ENCODE measurements at regions not wholly inside any gene's neighbourhood (a gene's known extent, or its start where the extent isn't known, plus 50 kb on each side); places are given as distances from the start of the nearest gene placed in this dataset.

DNA sequence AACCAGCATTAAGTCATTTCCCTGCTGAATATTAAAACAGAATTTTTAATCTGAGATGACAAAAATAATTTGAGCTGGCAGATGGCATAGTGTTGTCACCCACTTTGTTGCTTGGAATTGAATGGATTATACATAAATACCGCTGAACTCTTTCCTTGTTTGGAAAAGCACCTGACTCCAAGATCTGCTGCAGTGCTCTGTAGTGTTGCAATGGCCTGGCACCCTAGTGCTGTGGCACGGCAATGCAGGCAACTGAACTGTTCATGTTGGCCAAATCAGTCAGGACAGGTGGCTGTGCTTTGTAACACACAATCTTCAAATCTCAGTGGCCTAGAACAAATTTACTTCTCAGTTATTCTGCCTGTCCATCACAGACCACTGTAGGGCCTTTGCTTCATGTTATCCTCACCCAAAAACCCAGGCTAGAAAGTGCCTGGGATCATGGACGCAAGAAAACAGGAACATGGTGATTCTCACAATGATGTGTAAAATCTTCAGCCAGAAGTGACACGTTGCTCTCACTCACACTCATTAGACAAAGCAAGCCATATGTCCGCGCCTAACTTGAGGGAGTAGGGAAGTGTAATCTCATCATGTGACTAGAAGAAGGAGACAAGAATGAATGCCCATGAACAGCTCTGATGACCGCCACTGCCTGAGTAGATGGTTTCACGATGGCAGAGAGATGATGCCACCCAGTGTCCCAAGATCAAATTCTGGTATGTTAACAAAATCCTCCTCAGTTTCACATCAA lies 191.9 kb upstream of the PUM3 start:
- H3K4me3 ChIP-seq: no peak overlapping the region
- H3K36me3 ChIP-seq: no peaks in the 10 kb centered on the region
- no peak overlapping the region for H3K27ac ChIP-seq
- intact Hi-C loops (cut with DNase I): no loop called here
- H3K4me1 ChIP-seq: no peaks in the 10 kb centered on the region
- H3K27me3 ChIP-seq: no peaks in the 10 kb centered on the region
- DNase-seq: no peak
- H3K9me3 ChIP-seq: no peaks in the 10 kb centered on the region
- no peak overlapping the region for H3K9ac ChIP-seq (ENCODE audit: low read depth in 2 of 2, low read length in 2 of 2)
- TF ChIP-seq, protein P1, sequence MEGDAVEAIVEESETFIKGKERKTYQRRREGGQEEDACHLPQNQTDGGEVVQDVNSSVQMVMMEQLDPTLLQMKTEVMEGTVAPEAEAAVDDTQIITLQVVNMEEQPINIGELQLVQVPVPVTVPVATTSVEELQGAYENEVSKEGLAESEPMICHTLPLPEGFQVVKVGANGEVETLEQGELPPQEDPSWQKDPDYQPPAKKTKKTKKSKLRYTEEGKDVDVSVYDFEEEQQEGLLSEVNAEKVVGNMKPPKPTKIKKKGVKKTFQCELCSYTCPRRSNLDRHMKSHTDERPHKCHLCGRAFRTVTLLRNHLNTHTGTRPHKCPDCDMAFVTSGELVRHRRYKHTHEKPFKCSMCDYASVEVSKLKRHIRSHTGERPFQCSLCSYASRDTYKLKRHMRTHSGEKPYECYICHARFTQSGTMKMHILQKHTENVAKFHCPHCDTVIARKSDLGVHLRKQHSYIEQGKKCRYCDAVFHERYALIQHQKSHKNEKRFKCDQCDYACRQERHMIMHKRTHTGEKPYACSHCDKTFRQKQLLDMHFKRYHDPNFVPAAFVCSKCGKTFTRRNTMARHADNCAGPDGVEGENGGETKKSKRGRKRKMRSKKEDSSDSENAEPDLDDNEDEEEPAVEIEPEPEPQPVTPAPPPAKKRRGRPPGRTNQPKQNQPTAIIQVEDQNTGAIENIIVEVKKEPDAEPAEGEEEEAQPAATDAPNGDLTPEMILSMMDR (IDR thresholded peaks at IDR 0.05): no peak

- intact Hi-C loops (cut with DNase I): no loop called here
- no peaks in the 10 kb centered on the region for H3K9me3 ChIP-seq
- no peaks in the 10 kb centered on the region for H3K36me3 ChIP-seq
- TF ChIP-seq, protein P1 (IDR thresholded peaks at IDR 0.05): no peak
- no peak overlapping the region for H3K27ac ChIP-seq
- no peaks in the 10 kb centered on the region for H3K4me1 ChIP-seq
- H3K9ac ChIP-seq (ENCODE audit: low read depth in 2 of 2, low read length in 2 of 2): no peak overlapping the region
- H3K4me3 ChIP-seq: no peak overlapping the region
- no peaks in the 10 kb centered on the region for H3K27me3 ChIP-seq
- DNase-seq: no peak
These were observed 189.0 kb upstream of the PUM3 start for GRCh38 chr9:3032898-3033297.

DNA sequence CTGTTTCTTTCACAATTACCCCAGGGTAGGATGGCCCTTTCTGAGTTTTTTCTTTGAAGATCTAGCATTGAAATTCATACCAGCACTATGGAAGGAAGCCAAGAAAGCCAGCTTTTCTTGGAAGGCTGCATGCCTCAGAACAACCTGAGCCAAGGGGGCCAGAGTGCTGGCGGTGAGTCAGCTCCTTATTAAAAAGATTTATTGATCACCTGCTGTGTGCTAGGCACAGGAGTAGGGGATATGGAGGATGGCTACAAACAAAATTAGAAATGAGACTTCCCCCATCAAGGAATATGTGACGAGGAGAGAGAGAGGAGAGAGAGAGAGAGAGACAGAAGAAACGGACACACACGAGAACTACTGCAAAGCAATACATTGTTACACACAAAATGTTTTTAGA lies 184.6 kb upstream of the PUM3 start:
- intact Hi-C loops (cut with DNase I): no loop called here
- Histone ChIP-seq H3K36me3 (no peaks in the 10 kb centered on the region), H3K27ac (no peak overlapping the region), H3K9me3 (no peaks in the 10 kb centered on the region), H3K9ac (ENCODE audit: low read depth in 2 of 2, low read length in 2 of 2) (no peak overlapping the region), H3K27me3 (no peaks in the 10 kb centered on the region), H3K4me1 (no peaks in the 10 kb centered on the region), H3K4me3 (no peak overlapping the region)
- TF ChIP-seq, protein P1 (IDR thresholded peaks at IDR 0.05): no peak
- no peak for DNase-seq

- no peaks in the 10 kb centered on the region for H3K36me3 ChIP-seq
These were observed 183.3 kb upstream of the PUM3 start for GRCh38 chr9:3027210-3027609.

DNA sequence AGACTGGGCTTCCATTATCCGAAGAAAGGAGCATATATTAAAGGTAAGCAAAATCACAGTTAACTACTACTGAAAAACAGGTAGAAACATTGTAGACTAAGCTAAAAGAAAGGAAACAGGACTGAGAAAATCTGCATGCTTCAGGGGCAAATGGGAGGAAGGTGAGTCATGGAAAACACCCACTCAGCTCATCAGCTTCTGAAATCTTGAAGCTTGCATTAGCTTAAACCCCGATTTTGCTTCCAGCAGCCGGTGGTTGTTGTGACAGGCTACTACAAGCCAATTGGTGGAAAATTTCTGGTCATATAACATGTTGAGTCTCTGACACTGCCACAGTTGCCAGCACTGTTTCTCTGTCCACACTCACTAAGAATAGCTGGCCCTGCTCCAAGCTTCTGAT lies 179.6 kb upstream of the PUM3 start:
- no peaks in the 10 kb centered on the region for H3K4me1 ChIP-seq
- intact Hi-C loops (cut with DNase I): no loop called here
- no peaks in the 10 kb centered on the region for H3K9me3 ChIP-seq
- DNase-seq: no peak
- no peaks in the 10 kb centered on the region for H3K27me3 ChIP-seq
- TF ChIP-seq, protein P1 (IDR thresholded peaks at IDR 0.05): no peak
- H3K9ac ChIP-seq (ENCODE audit: low read depth in 2 of 2, low read length in 2 of 2): no peak overlapping the region
- no peak overlapping the region for H3K4me3 ChIP-seq
- no peak overlapping the region for H3K27ac ChIP-seq
- no peaks in the 10 kb centered on the region for H3K36me3 ChIP-seq

More at GRCh38 chr9:3027210-3027609, 183.3 kb upstream of the PUM3 start:
- TF ChIP-seq, protein P1 (IDR thresholded peaks at IDR 0.05): no peak
- no peaks in the 10 kb centered on the region for H3K27me3 ChIP-seq
- H3K27ac ChIP-seq: no peak overlapping the region
- H3K4me3 ChIP-seq: no peak overlapping the region
- DNase-seq: no peak
- intact Hi-C loops (cut with DNase I): no loop called here
- H3K9ac ChIP-seq (ENCODE audit: low read depth in 2 of 2, low read length in 2 of 2): no peak overlapping the region
- no peaks in the 10 kb centered on the region for H3K4me1 ChIP-seq
- H3K9me3 ChIP-seq: no peaks in the 10 kb centered on the region

Measured in colonic mucosa (tissue), 4 donors.